ENCODE measurements at regions not wholly inside any gene's neighbourhood (a gene's known extent, or its start where the extent isn't known, plus 50 kb on each side); places are given as distances from the start of the nearest gene placed in this dataset.

- TF ChIP-seq, protein P1, sequence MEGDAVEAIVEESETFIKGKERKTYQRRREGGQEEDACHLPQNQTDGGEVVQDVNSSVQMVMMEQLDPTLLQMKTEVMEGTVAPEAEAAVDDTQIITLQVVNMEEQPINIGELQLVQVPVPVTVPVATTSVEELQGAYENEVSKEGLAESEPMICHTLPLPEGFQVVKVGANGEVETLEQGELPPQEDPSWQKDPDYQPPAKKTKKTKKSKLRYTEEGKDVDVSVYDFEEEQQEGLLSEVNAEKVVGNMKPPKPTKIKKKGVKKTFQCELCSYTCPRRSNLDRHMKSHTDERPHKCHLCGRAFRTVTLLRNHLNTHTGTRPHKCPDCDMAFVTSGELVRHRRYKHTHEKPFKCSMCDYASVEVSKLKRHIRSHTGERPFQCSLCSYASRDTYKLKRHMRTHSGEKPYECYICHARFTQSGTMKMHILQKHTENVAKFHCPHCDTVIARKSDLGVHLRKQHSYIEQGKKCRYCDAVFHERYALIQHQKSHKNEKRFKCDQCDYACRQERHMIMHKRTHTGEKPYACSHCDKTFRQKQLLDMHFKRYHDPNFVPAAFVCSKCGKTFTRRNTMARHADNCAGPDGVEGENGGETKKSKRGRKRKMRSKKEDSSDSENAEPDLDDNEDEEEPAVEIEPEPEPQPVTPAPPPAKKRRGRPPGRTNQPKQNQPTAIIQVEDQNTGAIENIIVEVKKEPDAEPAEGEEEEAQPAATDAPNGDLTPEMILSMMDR (IDR thresholded peaks at IDR 0.05; ENCODE audit: low read depth, low read length), result no peak
- Histone ChIP-seq H3K4me1 (no peaks in the 10 kb centered on the region), H3K4me3 (ENCODE audit: low read depth, low read length) (no peak overlapping the region), H3K36me3 (no peaks in the 10 kb centered on the region), H3K27me3 (no peaks in the 10 kb centered on the region), H3K9me3 (no peaks in the 10 kb centered on the region; the same call in 1 of the 2 replicates)
- DNase-seq, result no peak
Observed at GRCh38 chr7:51639661-51640334, 323.2 kb upstream of the COBL start.

- Histone ChIP-seq H3K27me3 (no peaks in the 10 kb centered on the region), H3K4me1 (no peaks in the 10 kb centered on the region), H3K4me3 (ENCODE audit: low read depth, low read length) (no peak overlapping the region), H3K9me3 (no peaks in the 10 kb centered on the region; the same call in 1 of the 2 replicates), H3K36me3 (no peaks in the 10 kb centered on the region)
- DNase-seq, result no peak
- TF ChIP-seq, protein P1 (IDR thresholded peaks at IDR 0.05; ENCODE audit: low read depth, low read length), result no peak
Observed at GRCh38 chr7:51636503-51636902, 319.9 kb upstream of the COBL start.

GRCh38 chr7:51635775-51636174 lies 319.2 kb upstream of the COBL start:
- Histone ChIP-seq H3K36me3 (no peaks in the 10 kb centered on the region), H3K4me3 (ENCODE audit: low read depth, low read length) (no peak overlapping the region), H3K9me3 (no peaks in the 10 kb centered on the region), H3K27me3 (no peaks in the 10 kb centered on the region), H3K4me1 (no peaks in the 10 kb centered on the region)
- TF ChIP-seq, protein P1 (IDR thresholded peaks at IDR 0.05; ENCODE audit: low read depth, low read length), result no peak
- no peak for DNase-seq

DNA sequence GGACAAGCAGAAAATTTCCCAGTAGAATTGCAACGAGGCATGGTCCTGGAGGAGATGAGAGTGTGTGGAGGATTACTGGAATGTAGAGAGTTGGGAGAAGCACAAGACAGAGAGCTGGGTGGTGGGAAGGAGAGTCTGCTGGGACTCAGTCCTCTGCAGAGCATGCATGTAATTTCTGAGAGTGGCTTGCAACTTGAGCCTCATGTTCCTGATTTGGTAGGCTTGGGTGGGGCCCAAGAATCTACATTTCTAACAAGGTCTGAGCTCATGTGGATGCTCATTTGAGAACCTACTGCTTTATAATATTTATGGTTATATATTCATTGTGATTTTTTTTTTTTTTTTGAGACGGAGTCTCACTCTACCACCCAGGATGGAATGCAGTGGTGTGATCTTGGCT lies 317.9 kb upstream of the COBL start:
- no peaks in the 10 kb centered on the region for H3K4me1 ChIP-seq
- H3K9me3 ChIP-seq, result no peaks in the 10 kb centered on the region
- H3K36me3 ChIP-seq, result no peaks in the 10 kb centered on the region
- TF ChIP-seq, protein P1 (IDR thresholded peaks at IDR 0.05; ENCODE audit: low read depth, low read length), result no peak
- no peak overlapping the region for H3K4me3 ChIP-seq (ENCODE audit: low read depth, low read length)
- DNase-seq, result no peak
- H3K27me3 ChIP-seq, result no peaks in the 10 kb centered on the region

DNA sequence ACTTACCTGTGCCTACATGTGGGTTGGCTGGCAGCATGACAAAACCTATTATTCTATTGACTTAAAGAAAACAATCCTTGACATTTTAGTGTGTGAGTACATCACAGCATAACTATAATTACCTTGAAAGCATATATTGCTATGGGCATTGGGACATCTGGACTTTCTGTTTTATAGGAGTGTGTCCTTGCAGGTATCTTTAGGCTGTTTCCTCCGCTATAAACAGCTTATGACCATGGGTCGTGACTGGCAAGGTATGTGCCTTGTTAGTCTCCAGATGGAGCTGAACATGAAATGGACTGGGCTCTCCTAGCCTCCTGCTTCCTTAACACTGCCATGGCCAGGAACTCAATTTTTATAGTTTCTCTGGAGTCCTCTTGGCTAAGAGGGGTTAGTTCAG lies 317.4 kb upstream of the COBL start:
- no peak for DNase-seq
- no peaks in the 10 kb centered on the region for H3K27me3 ChIP-seq
- TF ChIP-seq, protein P1 (IDR thresholded peaks at IDR 0.05; ENCODE audit: low read depth, low read length), result no peak
- no peaks in the 10 kb centered on the region for H3K4me1 ChIP-seq
- H3K36me3 ChIP-seq, result no peaks in the 10 kb centered on the region
- no peak overlapping the region for H3K4me3 ChIP-seq (ENCODE audit: low read depth, low read length)
- H3K9me3 ChIP-seq, result no peaks in the 10 kb centered on the region

- no peaks in the 10 kb centered on the region for H3K9me3 ChIP-seq
- H3K4me3 ChIP-seq (ENCODE audit: low read depth, low read length), result no peak overlapping the region
- DNase-seq, result no peak
- H3K36me3 ChIP-seq, result no peaks in the 10 kb centered on the region
- TF ChIP-seq, protein P1 (IDR thresholded peaks at IDR 0.05; ENCODE audit: low read depth, low read length), result no peak
- H3K27me3 ChIP-seq, result no peaks in the 10 kb centered on the region
- no peaks in the 10 kb centered on the region for H3K4me1 ChIP-seq
Observed at GRCh38 chr7:51633596-51633995, 317.0 kb upstream of the COBL start.

All from BE2C (cell line).